GM06990 (cell line): ENCODE measurements at regions not wholly inside any gene's neighbourhood (a gene's known extent, or its start where the extent isn't known, plus 50 kb on each side); places are given as distances from the start of the nearest gene placed in this dataset.

Source experiments
- DNase-seq: peaks from one replicate; pipeline ENCODE4 v3.0.0-alpha.2; 2011; ENCODE audit not compliant: insufficient read length; ENCODE audit errors: extremely low read depth
- H3K27me3 ChIP-seq: replicated peaks from 2 replicates; pipeline ENCODE4 v1.6.0; 2011; ENCODE audit warnings: low read length; ENCODE audit not compliant: control insufficient read depth, insufficient read depth
- H3K36me3 ChIP-seq: 2 replicates; pipeline ENCODE4 v1.5.1; 2011; ENCODE audit warnings: low read length; ENCODE audit not compliant: control insufficient read depth, insufficient read depth
- H3K4me3 ChIP-seq: replicated peaks from 2 replicates; pipeline ENCODE4 v1.5.1; 2011; ENCODE audit warnings: low read depth, mild to moderate bottlenecking, control low read depth, low read length
- CTCF ChIP-seq: IDR thresholded peaks from 2 replicates; pipeline ENCODE4 v1.5.1; 2011; ENCODE audit warnings: low read length, control low read depth, mild to moderate bottlenecking, inconsistent platforms; ENCODE audit not compliant: insufficient read depth, poor library complexity, severe bottlenecking

- no peaks in the 10 kb centered on the region for H3K36me3 ChIP-seq
- no peak overlapping the region for H3K4me3 ChIP-seq
- DNase-seq: no peak
- no peak for TF ChIP-seq CTCF
- H3K27me3 ChIP-seq: peaks cover 1% of the 10 kb centered on the region; the same call in 1 of the 2 replicates
Measured at GRCh38 chr7:131970602-131971001, 414.2 kb upstream of the PODXL start.

DNA sequence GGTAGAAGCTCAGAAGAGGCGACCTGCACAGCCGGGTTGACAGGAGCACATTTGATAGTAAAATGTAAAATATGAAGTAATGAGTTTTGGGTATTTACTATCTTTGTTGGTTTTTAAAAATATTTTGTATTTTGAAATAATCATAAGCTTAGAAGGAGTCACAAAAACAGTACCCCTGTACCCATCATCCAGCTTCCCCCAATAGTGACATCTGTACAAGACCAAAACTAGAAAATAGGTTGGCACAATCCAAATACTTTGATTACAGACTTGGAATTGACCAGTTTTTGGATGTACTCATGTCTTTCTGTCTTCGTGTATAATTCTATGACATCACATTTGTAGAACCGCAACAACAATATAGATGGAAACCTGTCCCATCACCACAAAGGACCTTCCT lies 413.1 kb upstream of the PODXL start:
- no peak for DNase-seq
- Histone ChIP-seq H3K36me3 (no peaks in the 10 kb centered on the region), H3K4me3 (no peak overlapping the region), H3K27me3 (peaks cover 1% of the 10 kb centered on the region; the same call in 1 of the 2 replicates)
- no peak for TF ChIP-seq CTCF

- DNase-seq: no peak
- H3K4me3 ChIP-seq: no peak overlapping the region
- peaks cover 1% of the 10 kb centered on the region; the same call in 1 of the 2 replicates for H3K27me3 ChIP-seq
- no peaks in the 10 kb centered on the region for H3K36me3 ChIP-seq
- no peak for TF ChIP-seq CTCF
Measured at GRCh38 chr7:131967216-131967730, 410.8 kb upstream of the PODXL start.

DNA sequence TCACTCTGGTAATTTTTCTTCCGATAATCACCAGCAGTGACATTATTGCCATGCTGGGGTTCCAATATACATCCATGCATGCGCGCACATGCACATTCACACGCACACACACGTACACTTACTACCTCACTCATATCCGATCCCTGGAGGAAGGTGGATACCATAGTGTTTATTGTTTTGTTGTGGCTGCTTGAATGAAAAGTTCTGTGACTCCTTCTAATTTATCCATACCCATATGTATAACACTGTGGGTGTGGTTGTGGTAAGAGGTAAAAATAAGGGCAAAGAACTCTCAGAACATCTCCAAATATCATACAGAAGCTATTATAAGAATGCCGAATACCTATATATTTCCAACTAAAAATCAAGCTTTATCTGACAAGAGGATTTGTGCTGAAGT lies 407.8 kb upstream of the PODXL start:
- TF ChIP-seq CTCF: no peak
- Histone ChIP-seq H3K4me3 (no peak overlapping the region), H3K36me3 (no peaks in the 10 kb centered on the region), H3K27me3 (no peaks in the 10 kb centered on the region)
- DNase-seq: no peak

DNA sequence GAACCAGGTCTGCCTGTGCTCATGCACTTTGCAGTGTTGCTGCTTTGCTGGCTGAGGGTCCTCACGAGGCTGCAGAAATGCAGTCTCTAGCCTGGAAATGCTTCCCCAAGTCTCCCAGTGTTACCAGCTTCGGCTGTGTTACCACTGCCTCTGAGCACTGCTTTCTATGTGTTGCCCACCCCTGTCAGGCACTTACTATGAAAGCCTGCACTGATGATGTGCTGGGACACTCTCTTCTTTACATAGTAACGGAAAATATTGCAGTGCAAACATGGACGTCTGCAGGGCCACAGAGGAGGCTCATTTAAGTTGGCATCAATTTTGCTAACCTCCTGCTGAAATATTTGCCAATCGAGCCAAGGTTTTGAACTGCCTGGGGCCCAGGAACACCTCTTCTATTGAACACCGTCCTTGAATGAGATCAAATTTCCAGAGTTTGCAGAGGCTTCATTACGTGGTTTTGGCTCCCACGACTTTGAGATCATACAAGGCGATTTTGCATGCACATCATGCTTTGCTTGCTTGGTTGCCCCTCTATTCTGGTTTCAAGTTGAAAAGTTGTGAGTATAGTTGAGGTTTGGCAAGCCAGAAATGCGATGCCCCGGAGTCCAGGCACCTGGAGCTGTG lies 404.7 kb upstream of the PODXL start:
- no peaks in the 10 kb centered on the region for H3K27me3 ChIP-seq
- no peak for TF ChIP-seq CTCF
- DNase-seq: no peak

More for the DNA sequence above, 404.7 kb upstream of the PODXL start:
- no peak overlapping the region for H3K4me3 ChIP-seq
- H3K36me3 ChIP-seq: no peaks in the 10 kb centered on the region
